ENCODE measurements at regions not wholly inside any gene's neighbourhood (a gene's known extent, or its start where the extent isn't known, plus 50 kb on each side); places are given as distances from the start of the nearest gene placed in this dataset.
"Not testable (repeated sequence)": the region's sequence is repeated elsewhere in the genome, so short reads cannot be mapped to it uniquely, and the experiment has no call there.

- no peak for DNase-seq (ENCODE audit: low read depth in 4 of 4, low spot score in 3 of 4)
These were observed 261.2 kb downstream of the EIPR1 start for GRCh38 chr2:3116371-3116770.

GRCh38 chr2:3115301-3116042 lies 262.1 kb downstream of the EIPR1 start:
- DNase-seq (ENCODE audit: low read depth in 4 of 4, low spot score in 3 of 4), result no peak

- no peak for DNase-seq (ENCODE audit: low read depth in 4 of 4, low spot score in 3 of 4)
These were observed 263.0 kb downstream of the EIPR1 start for GRCh38 chr2:3114406-3115185.

- no peak for DNase-seq (ENCODE audit: low read depth in 4 of 4, low spot score in 3 of 4)
These were observed 263.8 kb downstream of the EIPR1 start for GRCh38 chr2:3113769-3114168.

- no peak for DNase-seq (ENCODE audit: low read depth in 4 of 4, low spot score in 3 of 4)
These were observed 264.5 kb downstream of the EIPR1 start for GRCh38 chr2:3113122-3113521.

GRCh38 chr2:3112553-3112952 lies 265.1 kb downstream of the EIPR1 start:
- no peak for DNase-seq (ENCODE audit: low read depth in 4 of 4, low spot score in 3 of 4)

- no peak for DNase-seq (ENCODE audit: low read depth in 4 of 4, low spot score in 3 of 4)
These were observed 265.5 kb downstream of the EIPR1 start for GRCh38 chr2:3112131-3112530.

GRCh38 chr2:3110994-3111666 lies 266.5 kb downstream of the EIPR1 start:
- DNase-seq (ENCODE audit: low read depth in 4 of 4, low spot score in 3 of 4), result no peak

GRCh38 chr2:3110555-3110954 lies 267.1 kb downstream of the EIPR1 start:
- no peak for DNase-seq (ENCODE audit: low read depth in 4 of 4, low spot score in 3 of 4)

- DNase-seq (ENCODE audit: low read depth in 4 of 4, low spot score in 3 of 4), result no peak
These were observed 268.6 kb downstream of the EIPR1 start for GRCh38 chr2:3108710-3109702.

GRCh38 chr2:3108105-3108504 lies 269.5 kb downstream of the EIPR1 start:
- DNase-seq (ENCODE audit: low read depth in 4 of 4, low spot score in 3 of 4), result no peak

- DNase-seq (ENCODE audit: low read depth in 4 of 4, low spot score in 3 of 4), result no peak
These were observed 270.1 kb downstream of the EIPR1 start for GRCh38 chr2:3107567-3107966.

- no peak for DNase-seq (ENCODE audit: low read depth in 4 of 4, low spot score in 3 of 4)
These were observed 271.6 kb downstream of the EIPR1 start for GRCh38 chr2:3105814-3106569.

GRCh38 chr2:3104958-3105813 lies 272.4 kb downstream of the EIPR1 start:
- DNase-seq (ENCODE audit: low read depth in 4 of 4, low spot score in 3 of 4), result not testable (repeated sequence)

- DNase-seq (ENCODE audit: low read depth in 4 of 4, low spot score in 3 of 4), result no peak
These were observed 273.4 kb downstream of the EIPR1 start for GRCh38 chr2:3104261-3104660.

- no peak for DNase-seq (ENCODE audit: low read depth in 4 of 4, low spot score in 3 of 4)
These were observed 274.6 kb downstream of the EIPR1 start for GRCh38 chr2:3102922-3103569.

- DNase-seq (ENCODE audit: low read depth in 4 of 4, low spot score in 3 of 4), result no peak
These were observed 275.3 kb downstream of the EIPR1 start for GRCh38 chr2:3102081-3102921.

Measured in right renal pelvis (tissue), 4 donors.